Activated CD8-positive, alpha-beta memory T cell treated with anti-CD3 and anti-CD28 coated beads for 4 hours (primary cell): ENCODE measurements at regions not wholly inside any gene's neighbourhood (a gene's known extent, or its start where the extent isn't known, plus 50 kb on each side); places are given as distances from the start of the nearest gene placed in this dataset.
A peak's percentile ranks its signal among the peaks of the same experiment; 100 is the strongest.
"Not testable (repeated sequence)": the region's sequence is repeated elsewhere in the genome, so short reads cannot be mapped to it uniquely, and the experiment has no call there.

Experiments
- DNase-seq, 2 donors: peaks; one replicate each; pipeline ENCODE4 v3.0.0-alpha.2; 2020; ENCODE audit warnings: low read depth in 2 of 2

DNA sequence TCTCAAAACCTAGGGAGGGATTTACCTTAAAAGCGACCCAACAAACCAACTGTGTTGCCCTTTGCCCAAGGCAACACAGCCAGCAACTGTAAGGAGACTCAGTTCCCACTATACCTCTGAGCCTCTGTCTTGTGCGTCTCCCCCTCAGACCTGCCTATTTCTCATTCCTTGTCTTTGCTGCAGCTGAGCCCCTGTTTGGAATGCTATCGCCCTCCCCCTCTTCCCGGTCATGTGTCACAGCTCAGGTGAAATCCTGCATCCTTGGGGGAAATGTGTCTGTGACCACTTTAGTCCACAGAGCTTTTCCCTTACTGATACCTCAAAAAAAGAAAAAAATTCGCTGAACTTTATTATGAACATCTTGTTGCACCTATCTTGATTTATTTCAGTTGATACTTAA is 52.0 kb upstream of the LRIG1 start:
- DNase-seq, result no peak

DNA sequence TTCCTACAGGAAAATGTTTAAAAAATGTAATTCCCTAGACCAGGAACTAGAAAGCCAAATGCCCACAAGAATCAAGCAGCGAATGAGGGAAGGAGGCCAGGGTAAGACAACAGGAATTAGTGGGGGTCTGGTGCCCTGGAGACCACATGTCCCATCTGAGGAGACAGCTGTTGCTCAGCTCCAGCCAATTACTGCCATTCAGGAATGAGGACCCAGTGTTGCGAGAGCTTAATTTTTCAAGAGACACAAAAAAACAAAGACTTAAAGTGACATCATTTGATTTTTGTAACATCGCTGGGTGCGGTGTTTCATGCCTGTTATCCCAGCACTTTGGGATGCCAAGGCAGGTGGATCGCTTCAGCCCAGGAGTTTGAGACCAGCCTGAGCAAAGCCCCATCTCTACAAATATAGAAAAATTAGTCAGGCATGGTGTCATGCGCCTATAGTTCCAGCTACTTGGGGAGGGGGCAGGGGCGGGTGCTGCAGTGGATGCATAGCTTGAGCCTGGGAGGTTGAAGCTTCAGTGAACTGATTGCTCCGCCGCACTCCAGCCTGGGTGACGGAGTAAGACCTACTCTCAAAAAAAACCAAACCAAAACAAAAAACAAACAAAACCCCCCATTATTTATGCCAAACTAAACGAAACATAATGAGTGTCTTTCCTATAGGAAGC is 52.8 kb upstream of the LRIG1 start:
- no peak for DNase-seq

- no peak for DNase-seq
These were observed 53.4 kb upstream of the LRIG1 start for GRCh38 chr3:66554178-66554577.

DNA sequence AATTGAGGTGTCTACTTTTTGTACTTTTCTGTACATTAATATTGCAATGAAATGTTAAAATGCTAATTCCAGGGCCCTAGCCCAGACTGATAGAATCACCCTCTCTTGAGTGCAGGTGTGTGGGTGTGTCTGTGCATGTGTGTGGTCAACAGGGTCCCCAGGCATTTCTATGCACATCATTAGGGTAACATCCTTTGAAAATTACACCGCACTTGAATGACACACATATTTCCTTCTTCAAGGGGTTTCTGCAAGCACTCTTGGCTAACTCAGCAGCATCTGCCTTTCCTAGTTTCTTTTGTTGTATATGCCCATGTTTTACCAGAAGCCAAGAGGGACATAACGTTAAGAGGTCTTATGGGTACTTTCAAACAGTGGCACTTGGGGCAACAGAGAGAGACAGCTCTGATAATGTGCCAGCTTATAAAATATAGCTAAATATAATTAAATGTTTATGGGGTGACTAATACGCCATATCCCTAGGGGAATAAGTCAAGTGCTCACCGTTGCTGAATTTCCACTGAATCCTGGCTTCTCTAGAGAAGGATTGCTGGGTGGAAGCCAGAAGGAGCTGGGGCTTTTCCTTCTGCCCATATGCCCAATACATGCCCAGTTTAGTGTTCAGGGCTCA is 54.5 kb upstream of the LRIG1 start:
- DNase-seq, result no peak

DNA sequence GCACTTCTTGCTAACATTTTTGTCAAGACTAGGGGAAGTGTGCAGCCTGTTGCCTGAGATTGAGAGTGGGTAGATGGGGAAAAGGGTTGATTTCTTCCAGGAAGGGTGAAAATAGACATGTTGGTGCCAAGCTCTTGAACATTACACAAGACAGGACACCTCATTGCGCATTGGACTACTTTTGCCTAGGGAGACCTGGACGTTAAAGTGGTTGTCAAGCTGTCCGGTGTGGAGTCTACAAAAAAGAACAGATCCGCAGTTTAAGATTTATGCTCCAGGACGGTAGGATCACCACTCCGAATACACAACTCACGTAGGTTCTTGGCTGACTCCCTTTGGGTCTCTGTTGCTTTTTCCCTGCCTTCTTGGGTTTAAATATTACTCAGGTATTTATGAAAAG is 56.3 kb upstream of the LRIG1 start:
- no peak for DNase-seq

DNA sequence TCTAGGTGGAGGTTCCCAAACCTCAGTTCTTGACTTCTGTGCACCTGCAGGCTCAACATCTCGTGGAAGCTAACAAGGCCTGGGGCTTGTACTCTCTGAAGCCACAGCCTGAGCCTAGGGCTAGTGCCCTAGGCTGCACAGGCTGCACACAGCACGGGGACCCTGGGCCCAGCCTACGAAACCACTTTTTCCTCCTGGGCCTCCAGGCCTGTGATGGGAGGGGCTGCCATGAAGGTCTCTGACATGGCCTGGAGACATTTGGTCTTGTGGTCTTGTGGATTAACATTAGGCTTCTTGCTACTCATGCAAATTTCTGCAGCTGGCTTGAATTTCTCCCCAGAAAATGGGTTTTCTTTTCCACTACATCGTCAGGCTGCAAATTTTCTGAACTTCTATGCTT is 59.1 kb upstream of the LRIG1 start:
- DNase-seq, result not testable (repeated sequence)

DNA sequence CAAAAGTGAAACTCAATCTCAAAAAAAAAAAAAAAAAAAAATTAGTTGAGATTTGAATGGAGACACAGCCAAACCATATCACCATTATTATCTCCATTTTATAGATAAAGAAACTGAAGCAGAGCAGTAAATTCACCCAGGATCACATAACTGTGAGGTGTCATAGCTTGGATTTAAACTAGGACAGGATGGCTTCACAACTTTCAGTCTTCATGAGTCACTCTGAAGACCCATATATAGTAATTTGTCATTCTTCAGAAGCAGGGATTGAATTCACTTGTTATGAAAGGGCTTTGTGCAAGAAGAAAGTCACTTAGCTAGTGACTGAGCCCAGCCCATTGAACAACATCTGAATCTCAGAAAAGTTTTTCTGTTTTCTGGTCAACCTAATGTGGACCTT is 60.5 kb upstream of the LRIG1 start:
- no peak for DNase-seq

GRCh38 chr3:66565301-66565700 is 64.5 kb upstream of the LRIG1 start:
- no peak for DNase-seq

DNA sequence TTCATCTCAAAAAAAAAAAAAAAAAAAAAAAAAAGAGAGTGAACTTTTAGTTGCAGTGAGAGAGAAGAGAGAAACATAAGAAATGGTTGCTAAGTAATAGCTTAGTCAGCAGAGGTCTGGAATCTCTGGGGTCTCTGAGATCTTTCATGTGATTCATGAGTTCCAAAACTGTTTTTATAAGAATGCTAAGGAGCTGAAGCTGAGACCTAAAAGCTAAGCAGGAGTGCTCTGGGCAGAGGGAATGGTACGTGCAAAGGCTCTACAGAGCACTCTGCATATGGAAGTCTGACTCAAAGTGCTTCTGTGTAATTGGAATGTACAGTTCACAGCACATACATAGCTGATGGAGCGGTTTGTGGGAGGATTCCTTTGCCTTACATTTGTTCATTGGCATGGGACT is 66.3 kb upstream of the LRIG1 start:
- DNase-seq, result no peak

GRCh38 chr3:66572090-66572675 is 71.4 kb upstream of the LRIG1 start:
- no peak for DNase-seq

DNA sequence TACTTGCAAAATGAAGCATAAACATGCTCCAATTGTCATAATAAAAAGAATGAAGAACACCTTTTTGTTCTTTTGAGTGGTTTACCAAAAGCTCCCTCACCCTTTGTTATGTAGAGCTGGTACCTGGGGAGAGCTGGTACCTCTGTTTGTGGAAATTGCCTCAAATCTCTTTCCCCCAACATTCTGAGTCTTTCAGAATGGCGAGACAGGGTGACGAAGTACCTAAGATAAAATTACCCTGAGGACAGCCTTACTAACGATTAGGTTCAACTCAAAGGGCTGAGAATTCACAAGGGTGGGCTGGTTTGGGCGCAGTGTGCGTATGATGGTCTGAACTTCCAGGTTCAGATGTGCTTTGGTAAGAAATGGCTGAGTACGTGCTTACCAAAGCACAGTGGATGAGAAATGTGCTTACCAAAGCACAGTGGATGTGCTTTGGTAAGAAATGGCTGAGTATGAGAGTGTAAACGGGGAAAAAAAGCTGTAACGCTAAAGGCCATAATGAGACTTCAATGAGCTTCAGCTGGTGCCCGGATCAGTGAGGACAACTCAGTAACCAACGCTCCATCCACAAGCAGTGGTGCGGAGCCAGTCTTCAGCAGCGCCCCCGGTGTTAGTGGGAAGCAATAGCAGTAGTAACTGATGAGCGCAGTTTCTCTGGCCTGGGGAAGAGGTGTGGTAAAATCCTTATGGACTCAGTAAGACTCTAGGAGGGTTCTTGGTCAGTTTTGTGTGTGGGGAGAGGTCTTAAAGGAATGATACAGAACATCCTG is 72.3 kb upstream of the LRIG1 start:
- no peak for DNase-seq

DNA sequence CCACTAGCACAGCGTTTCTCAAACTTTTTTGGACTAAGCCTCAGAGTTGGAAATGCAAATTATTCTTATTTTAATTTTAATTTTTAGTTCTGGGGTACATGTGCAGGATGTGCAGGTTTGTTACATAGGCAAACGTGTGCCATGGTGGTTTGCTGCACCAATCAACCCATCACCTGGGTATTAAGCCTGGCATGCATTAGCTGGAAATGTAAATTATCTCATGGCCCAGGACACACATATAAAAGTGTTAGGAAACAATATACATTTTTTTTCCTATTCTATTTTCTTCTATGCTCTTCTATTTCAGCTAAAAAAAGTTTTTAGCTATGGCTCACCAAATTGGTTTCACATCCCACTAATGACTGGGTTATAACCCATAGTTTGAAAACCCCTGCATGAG is 73.3 kb upstream of the LRIG1 start:
- DNase-seq, result no peak

- DNase-seq, result no peak
These were observed 76.8 kb upstream of the LRIG1 start for GRCh38 chr3:66577426-66578203.

- no peak for DNase-seq
These were observed 80.4 kb upstream of the LRIG1 start for GRCh38 chr3:66581256-66581655.

DNA sequence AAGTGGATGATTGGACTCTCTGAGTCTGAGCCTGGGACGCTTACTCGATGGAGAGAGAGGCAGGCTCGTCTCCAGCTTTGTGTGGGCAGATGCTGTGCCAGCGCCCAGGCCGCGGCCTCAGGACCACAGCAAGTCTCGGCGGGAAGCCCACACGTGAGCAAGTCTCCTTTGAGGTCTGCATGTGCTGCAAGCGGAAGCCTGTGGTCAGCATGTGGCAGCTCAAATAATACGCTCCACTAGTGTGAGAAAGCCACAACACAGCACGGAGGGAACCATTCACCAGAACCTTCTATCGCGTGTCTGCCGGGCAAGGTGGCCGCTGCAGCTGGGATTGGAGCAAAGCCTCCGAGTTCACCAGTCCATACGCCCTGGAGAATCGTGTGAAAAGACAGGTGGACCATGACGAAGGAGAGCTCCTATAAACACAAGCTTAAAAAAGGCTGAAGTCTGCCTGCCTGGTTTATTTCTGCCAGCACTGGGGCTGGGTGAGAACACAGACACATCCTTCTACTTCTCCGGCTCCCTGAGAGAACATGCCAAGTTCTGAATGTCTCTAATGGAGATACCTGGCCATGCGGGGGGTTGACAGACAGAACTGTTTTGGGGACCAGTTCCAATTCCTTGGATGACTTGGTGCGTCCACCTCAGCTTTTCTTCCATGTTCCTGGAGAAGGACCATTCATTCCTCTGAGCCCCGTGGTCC is 82.0 kb upstream of the LRIG1 start:
- DNase-seq, result peak; percentile 14 to 25

DNA sequence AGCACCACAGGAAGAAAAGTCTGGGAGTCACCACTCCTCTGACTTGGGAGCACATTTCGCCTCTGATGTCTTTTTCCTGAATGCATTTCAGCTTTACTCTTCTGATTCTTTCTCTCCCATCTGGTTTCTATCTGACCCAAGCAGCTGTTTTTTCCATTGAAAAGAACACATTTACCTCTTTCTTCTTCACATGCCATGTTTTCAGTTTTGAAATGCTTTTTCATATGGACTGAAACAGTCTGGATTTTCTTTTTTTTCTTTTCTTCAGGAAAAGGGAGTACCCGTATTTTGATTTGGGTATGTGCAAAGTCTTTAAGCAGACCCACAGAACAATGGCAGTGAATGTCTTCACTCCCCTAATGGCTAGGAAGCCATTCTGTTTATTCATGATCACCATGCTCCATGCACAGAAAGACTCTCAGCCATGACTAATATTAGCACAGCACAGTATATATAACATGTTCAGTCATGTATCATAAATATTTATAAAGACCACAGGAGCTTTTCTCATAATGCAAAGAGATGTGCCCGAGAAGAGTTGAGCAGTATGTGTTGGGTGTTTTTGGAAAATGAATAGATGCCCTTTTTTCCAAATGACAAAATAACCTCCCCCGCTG is 82.7 kb upstream of the LRIG1 start:
- no peak for DNase-seq

DNA sequence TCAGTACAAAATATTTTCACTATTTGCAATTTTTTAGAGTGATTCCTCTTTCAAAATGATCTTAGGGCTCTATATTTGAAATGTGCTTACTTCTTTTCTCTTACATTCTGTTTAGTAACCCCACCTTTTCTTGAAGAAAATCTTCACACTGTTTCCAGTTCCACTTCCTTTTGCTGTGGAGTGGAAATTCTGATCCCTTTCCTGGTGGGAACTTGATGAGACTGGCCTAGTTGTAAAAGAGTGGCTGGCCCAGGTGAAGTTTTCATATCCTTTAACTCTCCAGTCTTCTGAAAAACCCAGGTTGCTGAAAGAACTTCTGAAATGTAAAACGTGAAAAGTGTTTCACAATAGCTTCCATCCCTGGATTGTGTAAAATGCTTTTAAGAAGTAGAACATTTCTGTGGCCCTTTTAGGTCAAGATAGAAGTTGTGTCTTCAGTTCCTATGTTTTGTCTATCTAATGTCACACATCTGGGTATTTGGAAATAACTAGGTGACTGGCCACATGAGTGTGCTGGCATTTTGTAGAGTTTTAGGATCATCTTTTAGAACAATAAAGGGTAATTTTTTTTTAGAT is 84.8 kb upstream of the LRIG1 start:
- DNase-seq, result no peak

DNA sequence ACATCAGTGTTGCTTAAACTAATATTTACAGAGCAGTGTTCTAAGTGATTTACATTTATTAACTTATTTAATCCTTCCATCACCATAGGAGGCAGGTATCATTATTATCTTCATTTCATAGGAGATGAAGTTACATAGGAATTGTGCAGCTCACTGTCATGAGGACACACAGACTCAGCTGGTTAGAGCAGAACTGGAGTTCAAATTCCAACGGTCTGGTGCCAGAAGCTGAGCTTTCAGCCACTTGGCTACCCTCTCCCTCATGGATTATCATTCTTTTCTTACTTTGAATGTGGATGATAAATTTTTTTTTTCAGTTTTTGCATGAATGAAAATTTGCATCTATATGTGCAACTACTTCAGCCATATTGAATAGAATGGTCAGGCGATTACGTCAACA is 86.0 kb upstream of the LRIG1 start:
- no peak for DNase-seq

GRCh38 chr3:66588340-66588847 is 87.6 kb upstream of the LRIG1 start:
- no peak for DNase-seq

- DNase-seq, result no peak
These were observed 91.4 kb upstream of the LRIG1 start for GRCh38 chr3:66592016-66592761.
